SU-DHL-6 (cell line): ENCODE measurements at regions not wholly inside any gene's neighbourhood (a gene's known extent, or its start where the extent isn't known, plus 50 kb on each side); places are given as distances from the start of the nearest gene placed in this dataset.

Experiments used
- H2AFZ ChIP-seq: fragments of 200-600 bp; sonication (generic); 2 replicates; pipeline ENCODE4 v1.6.1; 2014; ENCODE audit warnings: low read depth, mild to moderate bottlenecking, moderate library complexity, mixed read lengths, antibody characterized with exemption, low read length; ENCODE audit not compliant: severe bottlenecking
- H3F3A ChIP-seq: fragments of 200-600 bp; shearing (Covaris generic); 2 replicates; pipeline ENCODE4 v1.6.0; 2016; ENCODE audit warnings: antibody characterized with exemption, mild to moderate bottlenecking; ENCODE audit not compliant: insufficient read depth
- H3K27ac ChIP-seq: fragments of 200-600 bp; sonication (generic); 2 replicates; pipeline ENCODE4 v1.5.1; 2016; ENCODE audit warnings: low read depth, mild to moderate bottlenecking, low read length, moderate library complexity, mixed read lengths
- H3K27me3 ChIP-seq: fragments of 200-600 bp; sonication (generic), shearing (Covaris generic); 2 replicates; pipeline ENCODE4 v1.6.0; 2014; ENCODE audit warnings: mild to moderate bottlenecking, low read length
- H3K36me3 ChIP-seq: fragments of 200-600 bp; sonication (generic); 2 replicates; pipeline ENCODE4 v1.6.1; 2014; ENCODE audit warnings: mild to moderate bottlenecking, low read length, mixed read lengths
- H3K4me2 ChIP-seq: fragments of 300-600, 200-600 bp; shearing (Covaris generic), sonication (generic); 2 replicates; pipeline ENCODE4 v1.6.0; 2014; ENCODE audit warnings: low read length, low read depth, mild to moderate bottlenecking; ENCODE audit not compliant: poor library complexity, severe bottlenecking
- H3K4me3 ChIP-seq: fragments of 200-600 bp; sonication (generic); 2 replicates; pipeline ENCODE4 v1.5.1; 2014; ENCODE audit warnings: antibody characterized with exemption, low read length, mild to moderate bottlenecking, mixed read lengths; ENCODE audit not compliant: insufficient read depth, poor library complexity, severe bottlenecking
- H3K79me2 ChIP-seq: fragments of 200-600 bp; sonication (generic); 2 replicates; pipeline ENCODE4 v1.6.1; 2014; ENCODE audit warnings: mild to moderate bottlenecking, low read length, moderate library complexity; ENCODE audit not compliant: insufficient read depth
- H3K9ac ChIP-seq: fragments of 200-600 bp; sonication (generic); 2 replicates; pipeline ENCODE4 v1.7.0; 2014; ENCODE audit warnings: mild to moderate bottlenecking, low read length
- H3K9me2 ChIP-seq: fragments of 200-600 bp; sonication (generic); replicated peaks from 2 replicates; pipeline ENCODE4 v1.6.1; 2014; ENCODE audit warnings: low read length; ENCODE audit not compliant: insufficient read depth
- H3K9me3 ChIP-seq: fragments of 200-600 bp; sonication (generic); 2 replicates; pipeline ENCODE4 v1.6.1; 2014; ENCODE audit warnings: low read length, mixed read lengths; ENCODE audit not compliant: insufficient read depth
- H4K20me1 ChIP-seq: fragments of 200-600 bp; sonication (generic); 2 replicates; pipeline ENCODE4 v1.6.1; 2014; ENCODE audit warnings: low read depth, mild to moderate bottlenecking, antibody characterized with exemption, low read length, moderate library complexity, mixed read lengths
- CTCF ChIP-seq: fragments of 200-600 bp; sonication (generic); IDR thresholded peaks from one replicate; pipeline ENCODE4 v1.5.1; 2017; ENCODE audit warnings: antibody characterized with exemption, mild to moderate bottlenecking, low read length, moderate library complexity; ENCODE audit not compliant: insufficient read depth, poor library complexity, severe bottlenecking
- EZH2phosphoT487 ChIP-seq: fragments of 200-600 bp; sonication (generic), shearing (Covaris generic); conservative IDR thresholded peaks from 2 replicates; pipeline ENCODE4 v1.6.1; 2018; ENCODE audit warnings: mild to moderate bottlenecking, antibody characterized with exemption, low read length, moderate library complexity, mixed read lengths

GRCh38 chr14:79989990-79990389 lies 221.3 kb downstream of the DIO2 start:
- no peak overlapping the region for H3K4me2 ChIP-seq
- H4K20me1 ChIP-seq: no peaks in the 10 kb centered on the region
- H3F3A ChIP-seq: no peaks in the 10 kb centered on the region
- H3K4me3 ChIP-seq: no peak overlapping the region
- H3K79me2 ChIP-seq: no peaks in the 10 kb centered on the region
- no peak overlapping the region for H3K9ac ChIP-seq
- H3K27ac ChIP-seq: no peak overlapping the region
- H3K9me3 ChIP-seq: no peaks in the 10 kb centered on the region
- no peak for TF ChIP-seq CTCF
- TF ChIP-seq EZH2phosphoT487: no peak
- no peaks in the 10 kb centered on the region for H3K36me3 ChIP-seq
- H3K27me3 ChIP-seq: no peaks in the 10 kb centered on the region
- H3K9me2 ChIP-seq: peaks cover 6% of the 10 kb centered on the region; the same call in 1 of the 2 replicates
- no peak overlapping the region for H2AFZ ChIP-seq

GRCh38 chr14:79986251-79986650 lies 225.1 kb downstream of the DIO2 start:
- Histone ChIP-seq H3K27ac (no peak overlapping the region), H3K9me2 (no peaks in the 10 kb centered on the region), H3K79me2 (no peaks in the 10 kb centered on the region), H3K9me3 (no peaks in the 10 kb centered on the region), H3K4me3 (no peak overlapping the region), H2AFZ (no peak overlapping the region), H3F3A (no peaks in the 10 kb centered on the region), H3K9ac (no peak overlapping the region), H3K4me2 (no peak overlapping the region), H3K36me3 (no peaks in the 10 kb centered on the region), H3K27me3 (no peaks in the 10 kb centered on the region), H4K20me1 (no peaks in the 10 kb centered on the region)
- TF ChIP-seq CTCF: no peak
- no peak for TF ChIP-seq EZH2phosphoT487

DNA sequence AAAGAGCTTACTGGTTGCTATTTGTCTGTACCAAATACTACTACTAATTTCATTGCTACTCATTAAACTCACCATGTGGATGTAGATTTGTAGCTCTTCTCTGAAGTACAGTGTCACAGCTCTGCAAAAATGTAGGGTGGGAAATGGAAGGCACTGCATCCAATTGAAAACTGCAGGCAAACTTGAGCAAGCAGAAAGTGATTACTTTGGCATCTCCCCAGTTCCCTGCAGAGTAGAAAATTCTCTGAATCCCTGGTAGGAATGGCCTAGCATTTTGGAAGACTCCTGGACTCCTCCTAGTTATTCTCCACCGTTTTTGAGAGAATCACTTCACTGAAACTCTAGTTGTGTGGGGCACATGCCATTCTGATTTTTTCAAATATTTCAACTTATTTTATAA lies 239.1 kb downstream of the DIO2 start:
- no peak for TF ChIP-seq CTCF
- TF ChIP-seq EZH2phosphoT487: no peak

More for the DNA sequence above, 239.1 kb downstream of the DIO2 start:
- no peaks in the 10 kb centered on the region for H3F3A ChIP-seq
- no peak overlapping the region for H3K4me2 ChIP-seq
- no peaks in the 10 kb centered on the region for H4K20me1 ChIP-seq
- H3K9ac ChIP-seq: no peak overlapping the region
- no peak overlapping the region for H2AFZ ChIP-seq
- H3K4me3 ChIP-seq: no peak overlapping the region
- H3K9me2 ChIP-seq: no peaks in the 10 kb centered on the region
- H3K27ac ChIP-seq: no peak overlapping the region
- no peaks in the 10 kb centered on the region for H3K36me3 ChIP-seq
- H3K79me2 ChIP-seq: no peaks in the 10 kb centered on the region
- no peaks in the 10 kb centered on the region for H3K9me3 ChIP-seq
- no peaks in the 10 kb centered on the region for H3K27me3 ChIP-seq
